Astrocyte (in vitro differentiated cells and primary cell): ENCODE measurements at regions not wholly inside any gene's neighbourhood (a gene's known extent, or its start where the extent isn't known, plus 50 kb on each side); places are given as distances from the start of the nearest gene placed in this dataset.

Source experiments
- CTCF ChIP-seq: IDR thresholded peaks from 2 replicates; pipeline ENCODE4 v1.5.1; 2011; ENCODE audit warnings: low read depth, mild to moderate bottlenecking, inconsistent platforms, low read length, moderate library complexity; ENCODE audit not compliant: insufficient read depth
- EZH2 ChIP-seq: IDR thresholded peaks from 2 replicates; pipeline ENCODE4 v1.6.1; 2012; ENCODE audit warnings: mild to moderate bottlenecking, low read length, inconsistent platforms; ENCODE audit not compliant: insufficient read depth

GRCh38 chr7:109955986-109956385 is 1134.9 kb upstream of the LRRN3 start:
- TF ChIP-seq CTCF (no peak), EZH2 (no peak)
